ENCODE measurements at regions not wholly inside any gene's neighbourhood (a gene's known extent, or its start where the extent isn't known, plus 50 kb on each side); places are given as distances from the start of the nearest gene placed in this dataset.

- TF ChIP-seq CTCF (IDR thresholded peaks at IDR 0.05 in 4 of 5, conservative IDR thresholded peaks at IDR 0.05 in 1 of 5) (no peak), POLR2A (IDR thresholded peaks at IDR 0.05) (no peak)
These were observed 144.2 kb upstream of the FOXN2 start for GRCh38 chr2:48170281-48170680.
